ENCODE measurements at regions not wholly inside any gene's neighbourhood (a gene's known extent, or its start where the extent isn't known, plus 50 kb on each side); places are given as distances from the start of the nearest gene placed in this dataset.

GRCh38 chr12:58364389-58365086 is 423.2 kb downstream of the ATP23 start:
- no peak for DNase-seq (ENCODE audit: low read depth in 3 of 3)

GRCh38 chr12:58365087-58365390 is 423.7 kb downstream of the ATP23 start:
- DNase-seq (ENCODE audit: low read depth in 3 of 3) = no peak

GRCh38 chr12:58367041-58367440 is 425.7 kb downstream of the ATP23 start:
- DNase-seq (ENCODE audit: low read depth in 3 of 3) = no peak

- no peak for DNase-seq (ENCODE audit: low read depth in 3 of 3)
Measured at GRCh38 chr12:58368001-58368400, 426.6 kb downstream of the ATP23 start.

GRCh38 chr12:58369576-58369975 is 428.2 kb downstream of the ATP23 start:
- DNase-seq (ENCODE audit: low read depth in 3 of 3) = no peak

- no peak for DNase-seq (ENCODE audit: low read depth in 3 of 3)
Measured at GRCh38 chr12:58372298-58372697, 430.9 kb downstream of the ATP23 start.

GRCh38 chr12:58378028-58378427 is 436.7 kb downstream of the ATP23 start:
- DNase-seq (ENCODE audit: low read depth in 3 of 3) = no peak

GRCh38 chr12:58381546-58381945 is 440.2 kb downstream of the ATP23 start:
- no peak for DNase-seq (ENCODE audit: low read depth in 3 of 3)

GRCh38 chr12:58384196-58384595 is 442.8 kb downstream of the ATP23 start:
- DNase-seq (ENCODE audit: low read depth in 3 of 3) = no peak

GRCh38 chr12:58386136-58386535 is 444.8 kb downstream of the ATP23 start:
- DNase-seq (ENCODE audit: low read depth in 3 of 3) = no peak

- no peak for DNase-seq (ENCODE audit: low read depth in 3 of 3)
Measured at GRCh38 chr12:58387199-58387598, 445.8 kb downstream of the ATP23 start.

GRCh38 chr12:58388261-58388660 is 446.9 kb downstream of the ATP23 start:
- DNase-seq (ENCODE audit: low read depth in 3 of 3) = no peak

GRCh38 chr12:58393152-58393551 is 451.8 kb downstream of the ATP23 start:
- DNase-seq (ENCODE audit: low read depth in 3 of 3) = no peak

GRCh38 chr12:58395056-58395455 is 453.7 kb downstream of the ATP23 start:
- DNase-seq (ENCODE audit: low read depth in 3 of 3) = no peak

- DNase-seq (ENCODE audit: low read depth in 3 of 3) = no peak
Measured at GRCh38 chr12:58395470-58395869, 454.1 kb downstream of the ATP23 start.

GRCh38 chr12:58396239-58396638 is 454.9 kb downstream of the ATP23 start:
- DNase-seq (ENCODE audit: low read depth in 3 of 3) = no peak

- no peak for DNase-seq (ENCODE audit: low read depth in 3 of 3)
Measured at GRCh38 chr12:58405363-58405762, 464.0 kb downstream of the ATP23 start.

GRCh38 chr12:58408516-58408915 is 467.1 kb downstream of the ATP23 start:
- no peak for DNase-seq (ENCODE audit: low read depth in 3 of 3)

- DNase-seq (ENCODE audit: low read depth in 3 of 3) = no peak
Measured at GRCh38 chr12:58412461-58413060, 471.2 kb downstream of the ATP23 start.

- DNase-seq (ENCODE audit: low read depth in 3 of 3) = no peak
Measured at GRCh38 chr12:58413794-58414193, 472.4 kb downstream of the ATP23 start.

GRCh38 chr12:58414398-58414871 is 473.1 kb downstream of the ATP23 start:
- DNase-seq (ENCODE audit: low read depth in 3 of 3) = no peak

- no peak for DNase-seq (ENCODE audit: low read depth in 3 of 3)
Measured at GRCh38 chr12:58415716-58416115, 474.3 kb downstream of the ATP23 start.

- DNase-seq (ENCODE audit: low read depth in 3 of 3) = no peak
Measured at GRCh38 chr12:58416236-58416635, 474.9 kb downstream of the ATP23 start.
